Keratinocyte (primary cell): ENCODE measurements at regions not wholly inside any gene's neighbourhood (a gene's known extent, or its start where the extent isn't known, plus 50 kb on each side); places are given as distances from the start of the nearest gene placed in this dataset.

Experiments used
- DNase-seq: peaks from one replicate; pipeline ENCODE4 v3.0.0-alpha.2; 2011; ENCODE audit warnings: low read depth, missing footprints, low spot score
- FAIRE-seq: peaks from 2 replicates; lab custom pipeline; 2011; peaks lifted over from hg19 to GRCh38; lab: Jason Lieb, UNC
- H2AFZ ChIP-seq: 2 replicates; pipeline ENCODE4 v1.6.0; 2012; ENCODE audit warnings: low read length, control low read depth, inconsistent platforms; ENCODE audit not compliant: control insufficient read depth
- H3K27ac ChIP-seq: 2 replicates; pipeline ENCODE4 v1.5.1; 2011; ENCODE audit warnings: low read length; ENCODE audit not compliant: control insufficient read depth, insufficient read depth
- H3K27me3 ChIP-seq: 3 replicates; pipeline ENCODE4 v1.6.0; 2011; ENCODE audit warnings: low read length; ENCODE audit not compliant: control insufficient read depth, insufficient read depth; ENCODE audit errors: extremely low read depth
- H3K36me3 ChIP-seq, 2 experiments: 2 replicates in 1 of 2; 3 replicates in 1 of 2; pipeline ENCODE4 v1.5.1; 2011; ENCODE audit warnings: low read length in 2 of 2, mild to moderate bottlenecking in 1 of 2; ENCODE audit not compliant: control insufficient read depth in 2 of 2, insufficient read depth in 2 of 2; ENCODE audit errors: extremely low read depth in 1 of 2
- H3K4me1 ChIP-seq: 3 replicates; pipeline ENCODE4 v1.5.1; 2011; ENCODE audit warnings: low read length; ENCODE audit not compliant: control insufficient read depth, insufficient read depth; ENCODE audit errors: extremely low read depth
- H3K4me2 ChIP-seq: 3 replicates; pipeline ENCODE4 v1.6.0; 2011; ENCODE audit warnings: low read depth, low read length; ENCODE audit not compliant: control insufficient read depth, insufficient read depth; ENCODE audit errors: extremely low read depth
- H3K4me3 ChIP-seq, 3 experiments: fragments of 200-600 bp in 1 of 3; sonication (generic) in 1 of 3; 2 replicates in 2 of 3; 3 replicates in 1 of 3; pipeline ENCODE4 v1.5.1; 2011 to 2016; ENCODE audit warnings: low read length in 3 of 3, mild to moderate bottlenecking in 3 of 3, control low read depth in 2 of 3, inconsistent platforms in 1 of 3, low read depth in 1 of 3, mixed read lengths in 1 of 3, mixed run types in 1 of 3, moderate library complexity in 1 of 3; ENCODE audit not compliant: control insufficient read depth in 2 of 3, insufficient read depth in 2 of 3; ENCODE audit errors: extremely low read depth in 1 of 3
- H3K79me2 ChIP-seq: 2 replicates; pipeline ENCODE4 v1.6.0; 2012; ENCODE audit warnings: low read length; ENCODE audit not compliant: control insufficient read depth, insufficient read depth
- H3K9ac ChIP-seq: 3 replicates; pipeline ENCODE4 v1.6.0; 2011; ENCODE audit warnings: low read length; ENCODE audit not compliant: control insufficient read depth, insufficient read depth; ENCODE audit errors: extremely low read depth
- H3K9me1 ChIP-seq: 3 replicates; pipeline ENCODE4 v1.6.0; 2011; ENCODE audit warnings: low read length; ENCODE audit not compliant: control insufficient read depth, insufficient read depth; ENCODE audit errors: extremely low read depth
- H3K9me3 ChIP-seq: 2 replicates; pipeline ENCODE4 v1.5.1; 2012; ENCODE audit warnings: low read depth, low read length; ENCODE audit not compliant: control insufficient read depth
- H4K20me1 ChIP-seq: 3 replicates; pipeline ENCODE4 v1.6.0; 2011; ENCODE audit warnings: low read length; ENCODE audit not compliant: control insufficient read depth, insufficient read depth; ENCODE audit errors: extremely low read depth
- CTCF ChIP-seq, 3 experiments: IDR thresholded peaks in 1 of 3; conservative IDR thresholded peaks in 1 of 3; optimal IDR thresholded peaks in 1 of 3; 2 replicates in 2 of 3; 3 replicates in 1 of 3; pipeline versions ENCODE3 to v1.5.1; 2011; ENCODE audit warnings: low read length in 3 of 3, mild to moderate bottlenecking in 3 of 3, moderate library complexity in 2 of 3, control low read depth in 1 of 3, inconsistent platforms in 1 of 3; ENCODE audit not compliant: insufficient read depth in 2 of 3; ENCODE audit errors: extremely low read depth in 1 of 3
- EZH2 ChIP-seq: IDR thresholded peaks from one replicate; pipeline ENCODE4 v1.6.1; 2012; ENCODE audit warnings: inconsistent platforms, mild to moderate bottlenecking, low read length, moderate library complexity
- dilution Hi-C: fragments of 300-500 bp; cut with MboI; formaldehyde crosslinking; loops from one replicate; pipeline ENCODE4 v1.7.0; 2020; ENCODE audit warnings: low sequenced_read_pairs; ENCODE audit not compliant: extremely low pct_ligation_motif_present

- H3K27me3 ChIP-seq = no peaks in the 10 kb centered on the region
- FAIRE-seq (no peak), DNase-seq (no peak)
- dilution Hi-C loops = no loop called here
- no peaks in the 10 kb centered on the region for H4K20me1 ChIP-seq
- no peak overlapping the region for H3K27ac ChIP-seq
- H3K36me3 ChIP-seq = no peaks in the 10 kb centered on the region
- no peaks in the 10 kb centered on the region for H3K9me3 ChIP-seq
- no peak overlapping the region for H2AFZ ChIP-seq
- no peaks in the 10 kb centered on the region for H3K9me1 ChIP-seq
- no peaks in the 10 kb centered on the region for H3K4me1 ChIP-seq
- TF ChIP-seq EZH2 (no peak), CTCF (optimal IDR thresholded peaks at IDR 0.05 in 1 of 3, IDR thresholded peaks at IDR 0.05 in 1 of 3, conservative IDR thresholded peaks at IDR 0.05 in 1 of 3; ENCODE audit: extremely low read depth in 1 of 3, insufficient read depth in 2 of 3, low read length in 3 of 3) (no peak)
- no peak overlapping the region for H3K4me3 ChIP-seq
- no peak overlapping the region for H3K4me2 ChIP-seq
- H3K9ac ChIP-seq = no peak overlapping the region
- no peaks in the 10 kb centered on the region for H3K79me2 ChIP-seq
These were observed 121.8 kb upstream of the NTM start for GRCh38 chr11:131248588-131248987.

GRCh38 chr11:131253142-131253655 is 117.2 kb upstream of the NTM start:
- Histone ChIP-seq H3K4me3 (no peak overlapping the region), H3K27ac (no peak overlapping the region), H3K4me1 (no peaks in the 10 kb centered on the region), H3K79me2 (no peaks in the 10 kb centered on the region), H3K9me3 (no peaks in the 10 kb centered on the region), H4K20me1 (no peaks in the 10 kb centered on the region), H3K27me3 (no peaks in the 10 kb centered on the region), H3K36me3 (no peaks in the 10 kb centered on the region), H2AFZ (no peak overlapping the region), H3K4me2 (no peak overlapping the region), H3K9me1 (no peaks in the 10 kb centered on the region), H3K9ac (no peak overlapping the region)
- no peak for TF ChIP-seq EZH2
- no peak for TF ChIP-seq CTCF (optimal IDR thresholded peaks at IDR 0.05 in 1 of 3, IDR thresholded peaks at IDR 0.05 in 1 of 3, conservative IDR thresholded peaks at IDR 0.05 in 1 of 3; ENCODE audit: extremely low read depth in 1 of 3, insufficient read depth in 2 of 3, low read length in 3 of 3)
- DNase-seq = no peak
- dilution Hi-C loops = no loop called here
- FAIRE-seq = no peak
